NCI-H187 (cell line): ENCODE measurements at regions not wholly inside any gene's neighbourhood (a gene's known extent, or its start where the extent isn't known, plus 50 kb on each side); places are given as distances from the start of the nearest gene placed in this dataset.

Source experiments
- DNase-seq, 2 experiments: peaks; one replicate each; lab custom pipeline; 2025; lab: John Stamatoyannopoulos, UW

- no peak for DNase-seq
Observed at GRCh38 chr2:128632501-128632800, 313.8 kb upstream of the HS6ST1 start.

DNA sequence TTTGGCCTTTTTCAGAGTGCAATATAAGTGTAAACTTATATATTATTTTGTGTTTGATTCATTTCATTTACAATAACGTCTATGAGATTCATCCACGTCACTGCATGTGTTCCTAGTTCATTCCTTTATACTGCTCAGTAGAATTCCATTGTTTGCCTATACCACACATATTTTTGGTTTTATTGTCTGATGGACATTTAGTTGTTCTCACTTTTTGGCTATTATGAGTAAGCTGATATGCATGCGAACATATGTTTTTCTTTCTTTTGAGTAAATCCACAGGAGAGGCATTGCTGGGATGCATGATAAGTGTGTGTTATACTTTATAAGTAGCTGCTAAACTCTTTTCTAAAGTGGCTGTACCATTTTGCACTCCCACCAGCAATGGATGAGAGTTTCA, 314.8 kb upstream of the HS6ST1 start:
- DNase-seq = no peak

GRCh38 chr2:128635361-128635900, 316.8 kb upstream of the HS6ST1 start:
- DNase-seq = no peak

- no peak for DNase-seq
Observed at GRCh38 chr2:128636802-128637147, 318.1 kb upstream of the HS6ST1 start.

- DNase-seq = no peak
Observed at GRCh38 chr2:128637481-128638155, 318.9 kb upstream of the HS6ST1 start.

GRCh38 chr2:128638341-128639119, 319.9 kb upstream of the HS6ST1 start:
- DNase-seq = no peak

DNA sequence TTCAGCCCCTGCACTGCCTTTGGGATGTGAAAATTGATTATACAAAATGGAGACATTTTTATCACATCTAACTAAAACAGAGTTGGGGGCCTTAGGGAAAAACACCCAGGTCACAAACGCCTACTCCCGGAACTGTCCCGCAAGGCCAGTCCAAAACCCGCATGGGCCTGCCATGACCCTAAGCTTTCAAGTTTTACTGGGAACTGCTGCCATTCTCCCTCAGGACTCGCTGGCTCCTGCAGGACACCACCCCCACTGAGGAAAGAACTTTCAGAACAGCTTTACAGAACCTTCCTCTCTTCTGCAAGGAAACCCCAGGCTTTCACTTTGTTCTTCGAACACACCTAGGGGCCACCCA, 320.4 kb upstream of the HS6ST1 start:
- no peak for DNase-seq

DNA sequence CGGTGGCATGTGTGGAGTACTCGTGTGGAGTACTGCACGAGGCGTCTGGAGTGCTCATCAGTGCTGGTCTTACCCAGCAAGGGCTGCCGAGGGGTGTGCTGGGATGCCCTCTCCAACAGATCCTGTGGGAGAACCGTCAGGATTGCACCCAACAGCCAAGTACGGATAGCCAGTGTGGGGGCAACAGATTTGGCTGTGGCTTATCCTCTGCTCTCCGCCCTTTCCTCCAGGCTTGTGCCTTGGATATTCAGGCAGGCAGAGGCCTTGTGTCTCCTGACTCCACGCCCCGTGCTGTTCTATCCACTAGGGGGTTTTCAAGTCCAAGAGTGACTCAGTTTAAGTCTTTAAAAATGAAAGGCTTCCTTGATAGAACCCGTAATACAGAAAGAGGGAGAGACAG, 321.0 kb upstream of the HS6ST1 start:
- DNase-seq = no peak

- DNase-seq = no peak
Observed at GRCh38 chr2:128640166-128640844, 321.6 kb upstream of the HS6ST1 start.

DNA sequence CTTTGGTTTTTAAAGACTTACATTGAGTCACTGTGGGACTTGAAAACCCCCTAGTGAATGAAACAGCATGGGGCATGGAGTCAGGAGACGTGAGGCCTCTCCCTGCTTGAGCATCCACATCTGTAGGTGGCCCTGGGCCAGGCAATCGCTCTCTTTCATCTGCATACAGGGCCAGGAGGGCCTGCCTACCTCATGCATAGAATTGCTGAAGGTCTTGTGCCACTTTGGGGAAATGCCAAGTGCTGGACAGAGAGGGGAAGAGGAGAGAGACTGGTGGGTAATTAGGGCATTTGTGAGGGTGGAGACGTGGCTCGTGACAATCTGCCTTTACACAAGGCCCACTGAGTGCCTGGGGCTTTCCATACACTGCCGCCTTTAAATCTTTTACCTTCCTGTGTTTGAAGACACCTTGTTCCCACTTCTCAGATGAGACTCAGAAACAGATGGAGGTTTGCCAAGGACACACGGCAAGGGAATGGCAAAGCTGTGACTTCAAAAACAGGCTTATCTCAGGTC, 322.2 kb upstream of the HS6ST1 start:
- DNase-seq = no peak

GRCh38 chr2:128641421-128642080, 322.9 kb upstream of the HS6ST1 start:
- DNase-seq = no peak

DNA sequence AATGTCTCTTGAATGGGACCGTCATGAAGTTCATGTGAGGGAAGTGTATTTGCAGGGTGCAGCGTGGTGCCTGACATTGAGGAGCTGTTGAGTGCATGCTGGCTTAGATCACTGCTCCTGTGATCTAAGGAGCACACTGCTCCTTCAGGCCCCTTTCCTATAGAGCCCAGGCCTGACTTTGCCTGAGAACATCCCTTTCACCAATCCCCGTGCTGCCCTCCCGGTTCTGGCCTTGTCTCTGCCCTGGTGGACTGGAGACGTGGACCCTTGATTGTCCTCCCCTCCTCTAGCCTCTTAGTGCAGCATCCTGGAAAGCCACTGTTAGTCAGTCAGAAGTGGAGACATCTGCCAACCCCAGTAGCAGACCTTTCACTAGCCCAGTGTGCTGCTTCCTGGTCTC, 323.6 kb upstream of the HS6ST1 start:
- DNase-seq = no peak

DNA sequence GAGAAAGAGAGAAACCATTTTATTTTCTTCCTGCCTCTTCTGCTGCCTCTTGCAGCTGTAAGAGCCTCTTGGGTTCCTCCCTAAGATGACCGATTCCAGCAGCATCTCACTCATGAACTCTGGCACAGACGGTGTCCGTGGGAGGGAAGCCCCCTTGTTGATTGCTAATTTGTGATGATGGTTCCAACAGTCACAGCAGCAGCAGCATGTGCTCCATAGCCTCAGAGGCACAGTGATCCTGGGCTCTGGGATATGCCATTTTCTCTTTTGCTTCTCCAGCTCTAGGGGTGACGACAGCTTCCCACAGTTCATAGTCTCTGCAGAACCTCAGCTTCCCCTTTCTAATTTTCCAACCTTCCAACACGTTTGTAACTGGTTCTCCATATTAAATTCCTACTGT, 324.2 kb upstream of the HS6ST1 start:
- DNase-seq = no peak

DNA sequence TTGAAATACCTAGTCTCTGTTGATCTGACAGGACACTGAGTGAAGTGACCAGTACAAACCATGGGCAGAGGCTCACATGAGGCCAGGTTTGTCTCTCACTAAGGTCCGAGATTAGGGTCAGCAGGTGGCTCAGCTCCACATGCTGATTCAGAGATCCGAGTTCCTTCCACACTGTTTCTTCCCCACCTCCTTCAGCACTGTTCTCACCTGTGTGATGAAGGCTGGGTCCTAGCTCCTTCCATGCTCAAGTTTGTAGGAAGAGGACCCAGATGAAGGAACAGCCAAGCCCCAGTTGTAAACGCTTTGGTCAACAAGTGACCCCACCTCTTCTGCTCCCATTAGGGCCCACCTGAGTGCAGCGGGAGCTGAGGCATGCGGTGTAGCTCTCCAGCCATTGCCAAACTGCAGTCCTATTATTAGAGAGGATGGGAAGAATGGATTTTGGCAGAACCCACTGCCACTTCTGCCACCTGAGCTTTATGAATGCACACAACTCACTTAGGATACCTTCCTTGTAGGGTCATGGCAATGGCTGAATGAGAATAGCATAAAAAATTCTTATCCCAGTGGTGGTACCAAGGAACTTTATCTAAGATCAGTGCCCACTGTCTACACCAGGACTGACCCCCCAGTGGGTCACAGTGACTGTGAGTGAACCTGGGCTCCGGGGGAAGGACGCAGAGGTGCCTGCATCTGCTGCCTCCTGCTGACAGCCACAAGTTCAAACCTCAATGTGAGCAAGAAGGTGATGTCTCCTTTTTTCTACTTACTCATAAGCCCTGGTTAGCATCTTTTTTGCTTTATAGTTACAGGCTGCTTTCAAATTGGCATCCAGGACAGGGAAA, 324.8 kb upstream of the HS6ST1 start:
- DNase-seq = no peak

DNA sequence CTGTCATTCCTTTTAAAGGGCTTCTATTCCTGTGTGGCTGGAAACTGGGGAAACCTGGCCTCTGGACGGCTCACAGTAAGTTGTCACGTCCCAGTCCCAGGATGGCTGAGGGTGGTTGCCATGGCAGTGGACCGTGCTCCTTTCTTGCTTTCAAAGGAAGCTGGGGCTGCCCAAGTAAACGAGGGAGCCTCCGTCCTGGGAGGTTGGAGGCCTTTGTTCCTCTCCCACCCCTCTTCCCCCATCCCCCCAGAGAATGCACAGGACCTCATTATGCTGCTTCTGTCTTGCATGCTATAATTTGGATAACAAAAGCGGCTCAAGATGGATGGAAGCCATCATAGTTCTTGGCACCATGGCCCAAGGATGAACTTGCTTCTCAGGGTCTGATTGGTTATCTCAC, 325.5 kb upstream of the HS6ST1 start:
- DNase-seq = no peak

GRCh38 chr2:128644718-128645256, 326.1 kb upstream of the HS6ST1 start:
- DNase-seq = peak; percentile 16 to 55

- no peak for DNase-seq
Observed at GRCh38 chr2:128645631-128646030, 327.0 kb upstream of the HS6ST1 start.

DNA sequence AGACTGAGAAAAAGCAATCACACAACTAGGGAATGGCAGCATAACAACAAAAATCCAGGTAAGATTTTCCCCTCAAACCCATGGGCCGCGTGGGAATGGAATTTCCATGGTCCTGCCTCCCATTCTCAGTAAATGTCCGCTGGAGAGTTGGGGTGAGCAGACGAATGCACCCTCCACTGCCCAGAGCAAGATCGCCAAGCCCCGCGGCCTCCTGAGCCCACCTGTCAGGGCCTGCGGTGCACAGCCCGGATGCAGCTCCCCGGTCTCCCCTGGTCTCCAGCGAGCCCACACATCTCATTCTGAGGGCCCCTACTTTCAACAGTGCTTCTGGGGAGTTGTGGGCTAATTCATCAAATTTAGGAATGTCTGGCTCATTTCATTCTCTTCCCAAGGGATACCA, 327.4 kb upstream of the HS6ST1 start:
- DNase-seq = no peak

GRCh38 chr2:128646691-128647090, 328.0 kb upstream of the HS6ST1 start:
- no peak for DNase-seq

DNA sequence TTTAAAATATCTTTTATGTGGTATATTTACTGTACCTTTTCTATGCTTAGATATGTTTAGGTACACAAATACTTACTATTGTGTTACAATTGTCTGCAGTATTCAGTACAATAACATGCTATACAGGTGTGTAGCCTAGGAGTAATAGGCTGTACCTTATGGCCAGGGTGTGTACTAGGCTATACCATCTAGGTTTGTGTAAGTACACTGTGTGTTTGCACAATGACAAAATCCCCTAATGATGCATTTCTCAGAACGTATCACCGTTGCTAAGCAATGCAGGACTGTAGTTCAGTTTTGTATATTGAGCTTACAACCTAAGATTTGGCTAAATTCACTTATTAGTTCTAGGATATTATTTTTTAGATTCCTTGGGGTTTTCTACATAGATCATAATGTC, 332.3 kb upstream of the HS6ST1 start:
- no peak for DNase-seq

- DNase-seq = no peak
Observed at GRCh38 chr2:128654408-128654807, 335.7 kb upstream of the HS6ST1 start.
